ENCODE measurements at regions not wholly inside any gene's neighbourhood (a gene's known extent, or its start where the extent isn't known, plus 50 kb on each side); places are given as distances from the start of the nearest gene placed in this dataset.

DNA sequence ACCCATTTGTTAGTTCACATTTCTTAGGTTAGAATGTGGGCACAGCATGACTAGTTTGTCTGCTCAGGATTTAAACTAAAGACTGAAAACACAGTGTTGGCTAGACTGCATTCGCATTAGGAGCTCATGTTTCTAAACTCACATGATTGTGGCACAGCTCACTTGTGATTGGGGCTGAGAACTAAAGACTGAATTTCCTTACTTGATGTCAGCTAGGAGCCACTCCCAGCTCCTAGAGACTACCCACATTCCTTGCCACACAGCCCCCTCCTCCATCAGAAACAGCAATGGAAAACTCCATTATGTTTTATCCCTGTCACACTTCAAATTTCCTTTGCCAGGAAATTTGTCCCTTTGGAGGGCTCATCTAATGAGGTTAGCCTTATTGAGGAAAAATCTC is 170.2 kb upstream of the NUDT6 start:
- H4K20me1 ChIP-seq (ENCODE audit: insufficient read depth, low read length, poor library complexity, severe bottlenecking): no peaks in the 10 kb centered on the region

DNA sequence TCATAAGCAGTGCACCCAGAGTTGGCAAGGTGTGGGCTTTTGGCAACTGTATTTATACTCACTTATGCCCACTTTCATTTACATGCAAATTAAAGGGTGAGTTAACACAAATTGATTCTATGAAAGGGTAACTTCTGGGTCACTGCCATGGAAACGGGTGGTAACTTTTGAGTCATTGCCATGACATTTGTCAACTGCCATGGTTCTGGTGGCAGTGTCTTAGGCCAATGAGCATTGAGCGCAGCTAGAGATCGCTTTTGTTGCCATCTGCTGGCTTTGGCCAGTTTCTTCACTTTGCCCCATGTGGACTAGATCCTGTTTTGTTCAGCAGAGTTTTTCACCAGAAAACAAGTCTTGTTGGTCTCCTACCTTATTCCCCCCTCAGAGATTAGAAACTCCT is 170.8 kb upstream of the NUDT6 start:
- Histone ChIP-seq H3K36me3 (ENCODE audit: insufficient read depth, low read length) (peaks cover 19% of the 10 kb centered on the region; the same call in 1 of the 2 replicates), H3K27me3 (ENCODE audit: insufficient read depth, low read length, poor library complexity, severe bottlenecking) (no peaks in the 10 kb centered on the region), H3K79me2 (ENCODE audit: insufficient read depth, low read length) (no peaks in the 10 kb centered on the region), H2AFZ (ENCODE audit: low read length) (no peak overlapping the region), H3K4me2 (ENCODE audit: low read depth, low read length, poor library complexity, severe bottlenecking) (no peak overlapping the region), H3K4me1 (ENCODE audit: insufficient read depth, low read length, poor library complexity, severe bottlenecking) (no peaks in the 10 kb centered on the region), H3F3A (ENCODE audit: low read depth) (no peaks in the 10 kb centered on the region), H3K9me2 (replicated peaks; ENCODE audit: low read depth, low read length) (no peaks in the 10 kb centered on the region), H3K9me3 (ENCODE audit: insufficient read depth, low read depth, low read length) (peaks cover 6% of the 10 kb centered on the region; the same call in 1 of the 2 replicates), H4K20me1 (ENCODE audit: insufficient read depth, low read length, poor library complexity, severe bottlenecking) (no peaks in the 10 kb centered on the region), H3K9ac (ENCODE audit: low read depth, low read length, poor library complexity, severe bottlenecking) (no peak overlapping the region), H3K4me3 (ENCODE audit: low read length, poor library complexity, severe bottlenecking) (no peak overlapping the region)
- TF ChIP-seq EZH2phosphoT487 (IDR thresholded peaks at IDR 0.05; ENCODE audit: borderline replicate concordance): no peak
- TF ChIP-seq CTCF (conservative IDR thresholded peaks at IDR 0.05; ENCODE audit: low read length): peak; percentile 30

More for the DNA sequence above, 170.2 kb upstream of the NUDT6 start:
- Histone ChIP-seq H3K4me3 (ENCODE audit: low read length, poor library complexity, severe bottlenecking) (no peak overlapping the region), H3K79me2 (ENCODE audit: insufficient read depth, low read length) (no peaks in the 10 kb centered on the region), H3K27me3 (ENCODE audit: insufficient read depth, low read length, poor library complexity, severe bottlenecking) (no peaks in the 10 kb centered on the region), H3K9me3 (ENCODE audit: insufficient read depth, low read depth, low read length) (peaks cover 6% of the 10 kb centered on the region; the same call in 1 of the 2 replicates), H3K9me2 (replicated peaks; ENCODE audit: low read depth, low read length) (no peaks in the 10 kb centered on the region), H3F3A (ENCODE audit: low read depth) (no peaks in the 10 kb centered on the region), H3K36me3 (ENCODE audit: insufficient read depth, low read length) (peaks cover 19% of the 10 kb centered on the region; the same call in 1 of the 2 replicates), H3K4me2 (ENCODE audit: low read depth, low read length, poor library complexity, severe bottlenecking) (no peak overlapping the region), H2AFZ (ENCODE audit: low read length) (no peak overlapping the region), H3K4me1 (ENCODE audit: insufficient read depth, low read length, poor library complexity, severe bottlenecking) (no peaks in the 10 kb centered on the region), H3K9ac (ENCODE audit: low read depth, low read length, poor library complexity, severe bottlenecking) (no peak overlapping the region)
- TF ChIP-seq CTCF (conservative IDR thresholded peaks at IDR 0.05; ENCODE audit: low read length): no peak
- TF ChIP-seq EZH2phosphoT487 (IDR thresholded peaks at IDR 0.05; ENCODE audit: borderline replicate concordance): no peak

DNA sequence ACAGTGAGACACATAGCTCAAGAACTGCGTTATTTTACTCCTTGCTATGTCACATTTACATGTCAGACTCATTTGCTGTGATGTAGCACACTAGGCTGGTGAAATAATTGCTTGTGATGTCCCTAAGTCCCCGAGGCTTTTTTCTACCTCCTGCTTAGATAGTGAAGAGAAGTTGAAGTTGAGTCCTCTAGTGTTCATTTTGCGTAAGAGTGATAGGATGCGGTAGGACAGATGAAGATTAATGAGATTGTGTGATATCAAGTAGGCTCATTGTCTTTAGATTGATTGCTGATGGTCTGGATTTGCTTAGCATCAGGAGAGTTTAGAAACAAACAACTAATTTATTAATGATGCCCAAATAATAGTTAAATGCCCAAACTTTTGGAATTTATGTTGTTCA is 173.6 kb upstream of the NUDT6 start:
- TF ChIP-seq CTCF (conservative IDR thresholded peaks at IDR 0.05; ENCODE audit: low read length) (peak; percentile 71), EZH2phosphoT487 (IDR thresholded peaks at IDR 0.05; ENCODE audit: borderline replicate concordance) (no peak)
- no peaks in the 10 kb centered on the region for H3K9me2 ChIP-seq (replicated peaks; ENCODE audit: low read depth, low read length)
- no peak overlapping the region for H3K4me3 ChIP-seq (ENCODE audit: low read length, poor library complexity, severe bottlenecking)
- H2AFZ ChIP-seq (ENCODE audit: low read length): no peak overlapping the region
- H3F3A ChIP-seq (ENCODE audit: low read depth): no peaks in the 10 kb centered on the region
- peaks cover 12% of the 10 kb centered on the region; the same call in 1 of the 2 replicates for H3K36me3 ChIP-seq (ENCODE audit: insufficient read depth, low read length)
- no peak overlapping the region for H3K4me2 ChIP-seq (ENCODE audit: low read depth, low read length, poor library complexity, severe bottlenecking)
- no peaks in the 10 kb centered on the region for H3K79me2 ChIP-seq (ENCODE audit: insufficient read depth, low read length)
- no peaks in the 10 kb centered on the region for H3K27me3 ChIP-seq (ENCODE audit: insufficient read depth, low read length, poor library complexity, severe bottlenecking)
- no peaks in the 10 kb centered on the region for H3K4me1 ChIP-seq (ENCODE audit: insufficient read depth, low read length, poor library complexity, severe bottlenecking)
- peaks cover 2% of the 10 kb centered on the region; the same call in 1 of the 2 replicates for H3K9me3 ChIP-seq (ENCODE audit: insufficient read depth, low read depth, low read length)
- H4K20me1 ChIP-seq (ENCODE audit: insufficient read depth, low read length, poor library complexity, severe bottlenecking): no peaks in the 10 kb centered on the region
- H3K9ac ChIP-seq (ENCODE audit: low read depth, low read length, poor library complexity, severe bottlenecking): no peak overlapping the region

All from Loucy (cell line).